ENCODE measurements at regions not wholly inside any gene's neighbourhood (a gene's known extent, or its start where the extent isn't known, plus 50 kb on each side); places are given as distances from the start of the nearest gene placed in this dataset.
"Not testable (repeated sequence)": the region's sequence is repeated elsewhere in the genome, so short reads cannot be mapped to it uniquely, and the experiment has no call there.

- H3K27ac ChIP-seq (ENCODE audit: low read depth in 1 of 2, low read length in 2 of 2); intact Hi-C loops (cut with DNase I, micrococcal nuclease); H3K9me3 Mint-ChIP-seq; H3K9me3 ChIP-seq (ENCODE audit: control insufficient read depth in 1 of 2, insufficient read depth in 1 of 2, low read length in 2 of 2); H3K36me3 ChIP-seq (ENCODE audit: insufficient read depth, low read length); H3K27me3 Mint-ChIP-seq; H3K4me1 Mint-ChIP-seq (ENCODE audit: low read depth); POLR2A ChIA-PET; ATAC-seq (ENCODE audit: poor library complexity); H3K4me3 Mint-ChIP-seq; H3K36me3 Mint-ChIP-seq (ENCODE audit: low read depth); DNase-seq; H3K27me3 ChIP-seq (ENCODE audit: control insufficient read depth in 1 of 2, insufficient read depth in 2 of 2, low read length in 2 of 2); CTCF ChIA-PET; H3K4me3 ChIP-seq (ENCODE audit: low read length); H3K4me1 ChIP-seq (ENCODE audit: insufficient read depth, low read length); H3K27ac Mint-ChIP-seq: not testable (repeated sequence)
Observed at GRCh38 chr21:9690981-9691380, 830.4 kb upstream of the TPTE start.

DNA sequence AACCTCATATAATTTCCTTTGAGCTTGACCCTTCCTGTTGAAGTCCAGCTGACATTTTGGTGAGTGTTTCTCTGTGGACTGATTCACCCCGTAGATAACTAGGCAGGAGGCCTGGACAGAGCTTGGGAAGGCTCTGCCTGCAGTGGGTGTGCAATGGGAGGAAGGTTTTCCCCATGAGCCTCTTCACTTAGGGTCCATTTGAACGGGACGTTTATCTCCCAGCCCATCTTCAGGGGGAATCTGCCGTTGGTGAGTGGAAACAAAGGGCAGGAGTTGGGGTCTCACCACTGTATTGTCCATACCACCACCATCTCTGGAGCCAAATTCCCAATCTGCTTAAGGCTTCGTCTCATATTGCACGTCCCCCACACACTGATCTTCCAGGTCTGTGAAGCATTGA is 825.6 kb upstream of the TPTE start:
- H3K27me3 ChIP-seq (ENCODE audit: control insufficient read depth in 1 of 2, insufficient read depth in 2 of 2, low read length in 2 of 2); H3K36me3 Mint-ChIP-seq (ENCODE audit: low read depth); CTCF ChIA-PET; POLR2A ChIA-PET; ATAC-seq (ENCODE audit: poor library complexity); H3K27ac Mint-ChIP-seq; H3K27ac ChIP-seq (ENCODE audit: low read depth in 1 of 2, low read length in 2 of 2); H3K36me3 ChIP-seq (ENCODE audit: insufficient read depth, low read length); intact Hi-C loops (cut with DNase I, micrococcal nuclease); H3K4me1 ChIP-seq (ENCODE audit: insufficient read depth, low read length); DNase-seq; H3K9me3 ChIP-seq (ENCODE audit: control insufficient read depth in 1 of 2, insufficient read depth in 1 of 2, low read length in 2 of 2); H3K27me3 Mint-ChIP-seq; H3K9me3 Mint-ChIP-seq; H3K4me1 Mint-ChIP-seq (ENCODE audit: low read depth); H3K4me3 Mint-ChIP-seq; H3K4me3 ChIP-seq (ENCODE audit: low read length): not testable (repeated sequence)

DNA sequence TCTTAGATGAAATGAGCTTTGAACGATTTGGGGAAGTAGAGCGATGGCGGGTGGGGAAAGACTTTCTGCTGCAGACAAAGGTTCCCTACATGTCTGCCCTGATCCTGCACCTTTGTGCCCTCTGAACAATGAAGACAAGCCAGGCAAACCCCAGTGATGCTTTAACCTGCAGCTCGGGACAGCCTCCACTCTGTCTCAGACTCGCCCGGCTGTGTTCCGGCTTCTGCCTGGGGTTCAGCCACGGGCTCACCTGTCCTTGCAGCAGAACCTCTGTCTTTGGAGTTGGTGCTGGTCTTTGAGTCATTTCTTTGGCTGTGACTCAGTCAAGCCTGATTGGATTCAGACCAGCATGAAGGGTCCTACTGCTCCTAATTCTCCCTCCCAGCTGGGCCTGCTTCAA is 823.6 kb upstream of the TPTE start:
- CTCF ChIA-PET; H3K27ac ChIP-seq (ENCODE audit: low read depth in 1 of 2, low read length in 2 of 2); H3K9me3 Mint-ChIP-seq; H3K4me1 ChIP-seq (ENCODE audit: insufficient read depth, low read length); H3K36me3 ChIP-seq (ENCODE audit: insufficient read depth, low read length); H3K27me3 ChIP-seq (ENCODE audit: control insufficient read depth in 1 of 2, insufficient read depth in 2 of 2, low read length in 2 of 2); H3K9me3 ChIP-seq (ENCODE audit: control insufficient read depth in 1 of 2, insufficient read depth in 1 of 2, low read length in 2 of 2); H3K4me1 Mint-ChIP-seq (ENCODE audit: low read depth); H3K4me3 ChIP-seq (ENCODE audit: low read length); H3K36me3 Mint-ChIP-seq (ENCODE audit: low read depth); intact Hi-C loops (cut with DNase I, micrococcal nuclease); H3K4me3 Mint-ChIP-seq; H3K27ac Mint-ChIP-seq; POLR2A ChIA-PET; H3K27me3 Mint-ChIP-seq; DNase-seq; ATAC-seq (ENCODE audit: poor library complexity): not testable (repeated sequence)

DNA sequence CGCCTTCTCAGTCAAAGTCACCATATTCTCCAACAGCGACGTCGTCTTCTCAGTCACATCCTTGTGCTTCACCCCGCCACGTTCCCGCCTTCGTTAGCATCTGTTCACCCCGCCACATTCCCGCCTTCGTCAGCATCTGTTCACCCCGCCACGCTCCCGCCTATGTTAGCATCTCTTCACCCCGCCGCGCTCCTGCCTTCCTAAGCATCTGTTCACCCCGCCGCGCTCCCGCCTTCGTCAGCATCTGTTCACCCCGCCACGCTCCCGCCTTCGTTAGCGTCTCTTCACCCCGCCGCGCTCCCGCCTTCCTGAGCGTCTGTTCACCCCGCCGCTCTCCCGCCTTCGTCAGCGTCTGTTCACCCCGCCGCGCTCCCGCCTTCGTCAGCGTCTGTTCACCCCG is 816.4 kb upstream of the TPTE start:
- intact Hi-C loops (cut with DNase I, micrococcal nuclease); H3K4me1 ChIP-seq (ENCODE audit: insufficient read depth, low read length); H3K4me3 ChIP-seq (ENCODE audit: low read length); H3K27me3 Mint-ChIP-seq; H3K36me3 Mint-ChIP-seq (ENCODE audit: low read depth); ATAC-seq (ENCODE audit: poor library complexity); CTCF ChIA-PET; H3K9me3 ChIP-seq (ENCODE audit: control insufficient read depth in 1 of 2, insufficient read depth in 1 of 2, low read length in 2 of 2); H3K9me3 Mint-ChIP-seq; H3K27me3 ChIP-seq (ENCODE audit: control insufficient read depth in 1 of 2, insufficient read depth in 2 of 2, low read length in 2 of 2); H3K27ac Mint-ChIP-seq; POLR2A ChIA-PET; H3K36me3 ChIP-seq (ENCODE audit: insufficient read depth, low read length); H3K4me1 Mint-ChIP-seq (ENCODE audit: low read depth); H3K27ac ChIP-seq (ENCODE audit: low read depth in 1 of 2, low read length in 2 of 2); DNase-seq; H3K4me3 Mint-ChIP-seq: not testable (repeated sequence)

DNA sequence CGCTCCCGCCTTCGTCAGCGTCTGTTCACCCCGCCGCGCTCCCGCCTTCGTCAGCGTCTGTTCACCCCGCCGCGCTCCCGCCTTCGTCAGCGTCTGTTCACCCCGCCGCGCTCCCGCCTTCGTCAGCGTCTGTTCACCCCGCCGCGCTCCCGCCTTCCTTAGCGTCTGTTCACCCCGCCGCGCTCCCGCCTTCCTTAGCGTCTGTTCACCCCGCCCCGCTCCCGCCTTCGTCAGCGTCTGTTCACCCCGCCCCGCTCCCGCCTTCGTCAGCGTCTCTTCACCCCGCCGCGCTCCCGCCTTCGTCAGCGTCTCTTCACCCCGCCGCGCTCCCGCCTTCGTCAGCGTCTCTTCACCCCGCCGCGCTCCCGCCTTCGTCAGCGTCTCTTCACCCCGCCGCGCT is 815.9 kb upstream of the TPTE start:
- H3K4me3 ChIP-seq (ENCODE audit: low read length); CTCF ChIA-PET; H3K9me3 Mint-ChIP-seq; H3K36me3 Mint-ChIP-seq (ENCODE audit: low read depth); H3K36me3 ChIP-seq (ENCODE audit: insufficient read depth, low read length); H3K9me3 ChIP-seq (ENCODE audit: control insufficient read depth in 1 of 2, insufficient read depth in 1 of 2, low read length in 2 of 2); H3K27ac Mint-ChIP-seq; H3K4me1 ChIP-seq (ENCODE audit: insufficient read depth, low read length); DNase-seq; H3K4me1 Mint-ChIP-seq (ENCODE audit: low read depth); POLR2A ChIA-PET; H3K27ac ChIP-seq (ENCODE audit: low read depth in 1 of 2, low read length in 2 of 2); H3K27me3 ChIP-seq (ENCODE audit: control insufficient read depth in 1 of 2, insufficient read depth in 2 of 2, low read length in 2 of 2); H3K27me3 Mint-ChIP-seq; ATAC-seq (ENCODE audit: poor library complexity); H3K4me3 Mint-ChIP-seq; intact Hi-C loops (cut with DNase I, micrococcal nuclease): not testable (repeated sequence)

DNA sequence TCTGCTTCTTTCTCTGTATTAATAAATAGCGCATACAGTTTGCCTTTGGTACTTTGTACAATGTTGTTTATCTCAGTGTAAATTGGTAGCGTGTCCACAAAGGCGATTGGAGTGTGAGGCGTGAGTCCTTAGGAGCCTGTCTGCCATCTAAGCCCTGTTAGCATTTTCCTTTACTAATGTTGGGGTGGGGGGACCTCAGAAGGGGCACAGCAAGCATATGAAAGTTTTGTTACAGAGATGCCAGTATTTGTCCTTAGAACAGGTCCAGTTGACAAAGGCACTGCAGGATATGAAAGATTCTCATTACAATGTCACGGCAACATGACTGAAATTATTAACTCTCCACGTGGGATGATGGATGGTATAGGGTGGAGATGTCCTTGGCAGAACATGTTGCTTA is 796.8 kb upstream of the TPTE start:
- CTCF ChIA-PET, result not testable (repeated sequence)

GRCh38 chr21:9727187-9727586 is 794.2 kb upstream of the TPTE start:
- CTCF ChIA-PET; H3K4me3 Mint-ChIP-seq; intact Hi-C loops (cut with DNase I, micrococcal nuclease); H3K27ac Mint-ChIP-seq; H3K4me1 ChIP-seq (ENCODE audit: insufficient read depth, low read length); POLR2A ChIA-PET; H3K36me3 Mint-ChIP-seq (ENCODE audit: low read depth); H3K27ac ChIP-seq (ENCODE audit: low read depth in 1 of 2, low read length in 2 of 2); H3K36me3 ChIP-seq (ENCODE audit: insufficient read depth, low read length); DNase-seq; H3K27me3 ChIP-seq (ENCODE audit: control insufficient read depth in 1 of 2, insufficient read depth in 2 of 2, low read length in 2 of 2); ATAC-seq (ENCODE audit: poor library complexity); H3K4me1 Mint-ChIP-seq (ENCODE audit: low read depth); H3K27me3 Mint-ChIP-seq; H3K4me3 ChIP-seq (ENCODE audit: low read length): not testable (repeated sequence)
- H3K9me3 Mint-ChIP-seq, result peaks cover 15% of the 10 kb centered on the region
- peaks cover 13 to 14% of the 10 kb centered on the region in 2 experiments for H3K9me3 ChIP-seq (ENCODE audit: control insufficient read depth in 1 of 2, insufficient read depth in 1 of 2, low read length in 2 of 2)

More for the DNA sequence above, 796.8 kb upstream of the TPTE start:
- H3K4me3 ChIP-seq (ENCODE audit: low read length); ATAC-seq (ENCODE audit: poor library complexity); H3K27ac ChIP-seq (ENCODE audit: low read depth in 1 of 2, low read length in 2 of 2); H3K36me3 Mint-ChIP-seq (ENCODE audit: low read depth); intact Hi-C loops (cut with DNase I, micrococcal nuclease); H3K27ac Mint-ChIP-seq; DNase-seq; H3K4me3 Mint-ChIP-seq; H3K4me1 Mint-ChIP-seq (ENCODE audit: low read depth); H3K27me3 ChIP-seq (ENCODE audit: control insufficient read depth in 1 of 2, insufficient read depth in 2 of 2, low read length in 2 of 2); POLR2A ChIA-PET; H3K4me1 ChIP-seq (ENCODE audit: insufficient read depth, low read length); H3K36me3 ChIP-seq (ENCODE audit: insufficient read depth, low read length); H3K27me3 Mint-ChIP-seq: not testable (repeated sequence)
- peaks cover 13 to 14% of the 10 kb centered on the region in 2 experiments for H3K9me3 ChIP-seq (ENCODE audit: control insufficient read depth in 1 of 2, insufficient read depth in 1 of 2, low read length in 2 of 2)
- H3K9me3 Mint-ChIP-seq, result peaks cover 15% of the 10 kb centered on the region
